Activated CD8-positive, alpha-beta memory T cell treated with anti-CD3 and anti-CD28 coated beads for 1 hour (primary cell): ENCODE measurements at regions not wholly inside any gene's neighbourhood (a gene's known extent, or its start where the extent isn't known, plus 50 kb on each side); places are given as distances from the start of the nearest gene placed in this dataset.
A peak's percentile ranks its signal among the peaks of the same experiment; 100 is the strongest.
"Not testable (repeated sequence)": the region's sequence is repeated elsewhere in the genome, so short reads cannot be mapped to it uniquely, and the experiment has no call there.

Experiments
- DNase-seq, 2 donors: peaks; one replicate each; pipeline ENCODE4 v3.0.0-alpha.2; 2020; ENCODE audit warnings: low read depth in 1 of 2; ENCODE audit errors: extremely low read depth in 1 of 2

GRCh38 chr14:98926146-98926545 is 345.9 kb downstream of the BCL11B start:
- DNase-seq, result peak in 1 of 2 donors; percentile 22

GRCh38 chr14:98926801-98927200 is 345.2 kb downstream of the BCL11B start:
- DNase-seq, result no peak

GRCh38 chr14:98927986-98928385 is 344.0 kb downstream of the BCL11B start:
- DNase-seq, result no peak

DNA sequence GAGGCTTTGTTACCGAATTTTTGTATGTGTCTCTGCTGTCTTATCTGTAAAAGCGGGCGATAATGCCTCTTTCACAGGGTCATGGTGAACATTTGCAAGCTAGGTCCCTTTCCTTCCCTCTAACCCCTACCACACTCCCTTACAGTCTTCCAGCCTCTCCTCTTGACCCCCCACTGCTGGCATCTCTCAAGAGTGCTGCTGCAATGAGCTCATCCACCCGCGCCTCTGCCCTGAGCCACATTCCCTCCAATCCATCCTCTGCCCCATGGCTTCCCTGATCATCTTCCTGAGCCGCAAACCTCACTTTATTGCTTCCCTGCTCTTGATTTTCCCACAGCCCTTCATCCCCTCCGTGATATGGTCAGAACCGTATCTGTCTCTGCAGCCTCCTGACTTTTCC is 343.6 kb downstream of the BCL11B start:
- DNase-seq, result no peak

DNA sequence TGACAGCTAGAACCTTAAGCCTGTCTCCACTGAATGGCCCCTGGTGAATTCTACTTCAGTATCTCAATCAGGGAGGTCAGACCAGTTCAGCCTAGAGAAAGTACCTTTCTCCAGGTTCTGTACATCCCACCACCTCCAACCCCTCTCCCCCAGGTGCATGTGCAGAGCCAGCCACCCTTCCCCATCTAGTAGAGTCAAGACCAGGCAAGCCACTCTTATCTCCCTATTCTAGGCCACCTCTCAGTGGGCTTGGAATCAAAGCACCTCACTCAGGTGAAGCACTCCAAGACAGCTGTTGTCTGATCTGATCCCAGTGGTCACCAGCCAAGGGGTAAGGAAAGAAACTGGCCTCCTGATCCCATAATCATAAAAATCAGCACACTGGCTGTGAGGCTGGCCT is 340.9 kb downstream of the BCL11B start:
- no peak for DNase-seq

DNA sequence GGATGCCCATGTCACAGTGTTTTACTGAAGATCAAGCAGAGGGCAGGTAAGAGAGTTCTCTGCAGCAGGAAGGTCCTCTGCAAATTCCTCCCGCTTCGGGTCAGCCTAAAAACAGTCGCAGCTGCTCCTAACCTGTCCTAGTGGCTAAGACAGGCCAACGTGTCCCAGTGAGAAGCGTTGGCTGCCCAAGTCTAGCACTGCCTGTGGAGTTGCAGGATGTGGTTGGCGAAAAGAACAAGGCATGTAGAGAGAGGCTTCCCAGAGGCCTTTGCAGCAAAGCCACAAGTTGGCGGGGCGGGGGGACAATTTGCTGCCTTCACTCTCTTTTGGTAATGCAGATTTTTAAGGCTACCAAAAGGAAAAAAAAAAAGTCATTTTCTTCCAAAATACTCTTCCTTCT is 340.1 kb downstream of the BCL11B start:
- peak; percentile 30 to 38 for DNase-seq

GRCh38 chr14:98932431-98933325 is 339.3 kb downstream of the BCL11B start:
- DNase-seq, result no peak

DNA sequence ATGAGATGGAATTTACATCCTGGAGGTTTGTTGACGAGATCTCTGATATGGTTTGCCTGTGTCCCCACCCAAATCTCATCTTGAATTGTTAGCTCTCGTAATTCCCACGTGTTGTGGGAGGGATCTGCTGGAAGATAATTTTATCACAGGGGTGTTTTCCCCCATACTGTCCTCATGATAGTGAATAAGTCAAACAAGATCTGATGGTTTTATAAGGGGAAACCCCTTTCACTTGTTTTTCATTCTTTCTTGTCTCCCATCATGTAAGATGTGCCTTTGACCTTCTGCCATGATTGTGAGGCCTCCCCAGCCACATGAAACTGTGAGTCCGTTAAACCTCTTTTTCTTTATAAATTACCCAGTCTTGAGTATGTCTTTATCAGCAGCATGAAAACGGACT is 337.4 kb downstream of the BCL11B start:
- not testable (repeated sequence) for DNase-seq

- no peak for DNase-seq
These were observed 336.1 kb downstream of the BCL11B start for GRCh38 chr14:98935921-98936320.

DNA sequence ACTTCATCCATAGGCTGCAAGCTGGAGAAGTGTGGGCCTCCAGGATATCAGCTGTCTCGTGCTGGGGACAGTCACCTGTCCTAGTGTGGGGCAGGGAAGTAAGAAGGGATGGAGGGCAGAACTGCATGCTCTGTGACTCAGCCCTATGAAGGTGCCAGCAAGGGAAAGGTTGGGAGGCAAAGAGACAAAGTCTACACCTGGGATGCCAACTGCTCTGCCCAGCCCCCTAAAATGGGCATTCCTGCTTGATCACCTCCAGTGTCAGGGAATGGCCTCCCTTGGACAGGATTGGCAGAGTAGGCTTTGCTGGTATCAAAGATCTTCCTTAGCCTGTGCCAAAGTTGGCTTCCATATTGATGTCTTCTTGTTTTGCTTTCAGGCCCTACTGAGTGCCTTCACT is 335.0 kb downstream of the BCL11B start:
- no peak for DNase-seq

DNA sequence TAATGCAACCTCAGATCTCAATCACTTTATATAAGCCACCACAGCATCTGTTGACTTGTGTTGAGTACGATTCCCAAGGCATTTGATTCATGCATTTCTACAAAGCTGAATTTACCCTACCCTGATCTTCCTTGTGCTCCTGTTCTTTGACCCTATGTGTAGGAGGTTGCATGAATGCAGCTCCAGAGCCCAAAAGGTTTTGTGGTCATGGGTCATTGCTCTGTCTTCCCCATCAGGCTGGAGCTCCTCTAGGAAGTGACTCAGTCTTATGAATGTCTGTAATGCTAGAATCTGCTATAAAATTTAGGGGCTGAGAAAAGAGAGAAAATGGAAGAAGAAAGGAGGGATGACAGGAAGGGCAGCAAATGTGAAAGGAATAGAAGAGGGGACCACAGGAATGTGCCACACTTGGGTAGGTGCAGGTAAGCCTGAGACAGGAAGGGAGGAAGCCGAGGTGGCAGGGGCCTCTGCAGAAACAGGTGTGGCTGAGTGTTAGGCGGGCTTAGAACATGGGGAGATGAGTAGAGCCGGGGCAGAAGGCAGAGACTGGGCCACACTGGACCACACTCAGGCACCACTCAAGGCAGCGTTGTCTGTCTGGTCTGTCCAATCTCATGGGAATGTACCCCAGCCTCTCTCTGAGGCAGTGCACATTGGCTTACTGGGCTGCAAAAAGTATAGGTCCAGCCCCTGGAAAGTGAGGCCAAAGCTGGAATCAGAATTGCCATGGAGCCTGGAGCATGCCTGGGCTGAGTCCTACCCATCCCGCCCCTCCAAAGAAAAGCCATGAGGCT is 334.1 kb downstream of the BCL11B start:
- no peak for DNase-seq

DNA sequence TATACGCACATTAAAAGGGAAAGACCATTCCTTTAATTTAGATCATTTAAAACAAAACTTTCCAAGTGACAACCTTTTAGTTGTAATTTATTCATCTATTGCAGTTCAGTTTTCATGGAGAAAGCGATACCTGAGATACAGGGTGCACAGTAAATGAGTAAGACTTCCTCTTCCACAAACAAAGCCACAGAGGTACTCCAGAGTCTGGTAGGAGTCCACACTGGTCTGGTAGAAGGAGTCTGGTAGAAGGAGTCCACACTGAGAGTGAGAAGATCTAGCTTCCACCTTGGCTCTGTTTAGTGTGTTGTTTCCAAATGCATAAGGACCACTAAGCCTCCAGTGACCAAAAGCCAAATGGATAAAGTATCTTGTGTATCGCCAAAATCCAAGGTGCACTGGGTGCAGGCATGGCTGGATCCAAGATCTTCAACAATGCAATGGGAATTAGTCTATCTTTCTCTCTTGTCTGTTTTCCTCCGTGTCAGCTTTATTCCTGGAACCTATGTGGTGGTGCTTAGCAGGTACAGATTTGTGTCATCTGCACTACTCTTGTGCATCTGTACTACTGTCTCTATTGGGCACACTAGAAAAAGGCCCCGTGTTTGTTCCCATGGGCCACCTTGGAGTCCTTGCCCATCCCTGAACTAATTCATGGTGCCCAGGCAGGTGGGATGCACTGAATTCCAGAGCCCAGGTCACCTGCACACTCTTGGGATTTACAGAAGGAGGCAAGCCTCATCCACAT is 331.1 kb downstream of the BCL11B start:
- DNase-seq, result no peak

- DNase-seq, result no peak
These were observed 330.5 kb downstream of the BCL11B start for GRCh38 chr14:98941481-98941880.

- no peak for DNase-seq
These were observed 328.1 kb downstream of the BCL11B start for GRCh38 chr14:98943907-98944306.

DNA sequence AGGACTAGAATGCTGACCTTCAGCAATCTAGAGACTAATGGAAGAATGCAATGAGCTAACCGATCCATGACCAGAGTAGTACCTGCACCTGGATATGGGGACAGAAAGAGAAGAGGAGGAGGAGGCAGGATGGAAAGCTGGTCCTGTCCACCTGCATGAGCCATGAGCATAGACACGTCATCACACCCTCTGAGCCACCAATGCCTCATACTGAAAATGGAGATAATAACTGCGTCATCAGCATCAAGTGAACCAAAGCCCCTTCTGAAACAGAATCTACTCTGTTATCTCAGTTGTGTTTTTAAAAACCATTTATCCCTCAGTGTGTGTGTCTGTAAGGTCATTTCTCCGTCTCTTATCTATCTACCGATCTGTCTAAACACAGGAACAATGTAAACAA is 327.0 kb downstream of the BCL11B start:
- DNase-seq, result no peak

DNA sequence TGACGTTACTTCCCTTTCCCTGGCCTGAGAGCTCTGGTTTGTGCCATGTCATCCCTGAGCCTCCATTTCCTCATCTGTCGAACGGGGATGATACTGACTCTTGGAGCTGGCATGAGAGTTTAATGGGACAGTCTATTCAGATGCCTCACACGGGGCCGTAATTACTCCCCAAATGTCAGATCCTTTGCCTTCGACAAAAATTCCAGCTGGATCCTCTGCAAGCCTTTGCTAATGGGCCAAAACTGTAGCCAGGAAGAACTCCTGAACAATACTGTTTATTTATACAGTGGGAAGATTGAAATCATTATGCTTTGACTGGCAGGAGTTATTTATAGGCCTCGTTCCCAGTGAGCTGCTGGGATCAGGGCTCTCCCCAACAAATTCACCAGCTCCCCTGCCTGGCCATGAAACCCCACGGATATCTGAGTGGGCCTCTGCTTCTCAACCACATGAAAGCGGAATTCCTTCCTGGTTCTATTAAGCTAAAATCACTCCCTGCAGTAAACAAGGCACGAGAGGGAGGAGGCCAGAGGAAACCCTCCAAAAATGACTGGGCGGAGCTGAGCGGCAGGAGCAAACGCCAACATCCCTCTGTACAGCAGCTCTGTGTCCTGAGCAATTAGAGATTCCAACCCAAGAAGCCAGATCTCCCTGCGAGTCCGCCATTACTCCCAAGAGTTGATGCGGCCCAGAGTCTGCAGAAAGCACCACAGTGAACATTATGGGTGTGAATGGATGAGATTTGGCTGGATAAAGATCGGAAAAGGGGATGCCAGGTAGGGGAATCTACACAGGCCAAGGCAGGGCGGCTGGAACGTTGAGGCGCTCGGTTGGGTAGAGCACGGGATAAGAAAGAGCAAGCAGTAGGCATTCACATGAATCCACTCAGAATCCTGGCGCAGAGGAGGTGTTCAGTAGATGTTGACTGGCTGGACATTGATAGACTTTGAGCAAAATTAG is 326.1 kb downstream of the BCL11B start:
- no peak for DNase-seq

GRCh38 chr14:98946940-98947339 is 325.1 kb downstream of the BCL11B start:
- DNase-seq, result no peak

DNA sequence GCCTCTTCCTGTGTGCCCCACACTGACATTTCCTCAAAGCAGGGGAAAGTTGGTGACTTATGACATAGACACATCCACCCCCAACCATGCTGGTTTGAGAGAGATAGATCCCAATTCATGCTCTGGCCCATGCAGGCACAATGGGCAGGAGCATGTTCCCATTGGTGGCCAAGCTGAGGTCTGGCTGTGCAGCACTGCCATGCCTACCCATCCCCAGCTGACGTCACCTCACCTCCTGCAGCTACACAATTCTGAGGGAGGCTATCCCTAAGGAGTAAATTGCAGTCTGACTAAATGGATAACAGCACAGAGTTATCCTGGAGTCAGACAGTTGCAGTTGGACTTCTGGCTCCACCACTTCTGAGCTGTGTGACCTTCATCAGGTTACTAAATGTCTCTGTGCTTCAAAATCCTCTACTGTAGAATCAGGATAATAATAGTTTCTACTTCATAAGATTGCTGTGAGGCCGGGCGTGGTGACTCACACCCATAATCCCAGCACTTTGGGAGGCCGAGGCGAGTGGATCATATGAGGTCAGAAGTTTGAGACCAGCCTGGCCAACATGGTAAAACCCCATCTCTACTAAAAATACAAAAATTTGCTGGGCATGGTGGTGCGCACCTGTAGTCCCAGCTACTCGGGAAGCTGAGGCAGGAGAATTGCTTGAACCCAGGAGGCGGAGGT is 323.9 kb downstream of the BCL11B start:
- no peak for DNase-seq

DNA sequence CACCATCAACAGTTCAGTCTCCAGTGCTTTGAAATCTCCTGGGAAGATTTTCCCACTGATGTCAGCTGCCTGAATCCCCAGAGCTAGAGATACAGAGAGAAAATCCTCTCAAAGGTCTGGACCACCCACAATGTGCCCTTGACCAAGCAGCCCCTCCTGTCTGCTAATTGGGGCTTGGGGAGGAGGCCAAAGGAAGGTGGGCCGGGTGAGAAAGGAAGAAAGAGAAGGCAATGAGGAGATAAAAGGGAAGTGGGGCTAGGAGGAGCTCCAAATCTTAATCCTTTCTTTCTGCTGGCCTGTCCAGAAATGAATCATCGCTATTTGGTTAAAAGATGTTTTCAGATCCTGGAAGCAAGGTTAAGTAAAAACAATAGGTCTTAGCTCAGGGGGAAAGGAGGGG is 322.9 kb downstream of the BCL11B start:
- DNase-seq, result no peak
